ENCODE measurements at regions not wholly inside any gene's neighbourhood (a gene's known extent, or its start where the extent isn't known, plus 50 kb on each side); places are given as distances from the start of the nearest gene placed in this dataset.

DNA sequence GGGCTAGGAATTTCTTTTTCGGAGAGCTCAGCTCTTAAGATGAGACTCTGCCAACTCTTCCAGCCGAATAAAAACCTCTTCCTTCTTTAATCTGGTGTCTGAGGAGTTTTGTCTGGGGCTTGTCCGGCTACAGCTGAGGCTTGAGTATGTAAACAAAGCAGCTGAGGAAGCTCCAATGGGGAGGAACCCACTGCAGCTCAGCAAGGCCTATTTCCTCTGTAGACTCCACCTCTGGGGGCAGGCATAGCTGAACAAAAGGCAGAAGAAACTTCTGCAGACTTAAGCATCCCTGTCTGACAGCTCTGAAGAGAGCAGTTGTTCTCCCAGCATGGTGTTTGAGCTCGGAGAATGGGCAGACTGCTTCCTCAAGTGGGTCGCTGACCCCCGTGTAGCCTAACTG, 838.7 kb downstream of the CCDC85A start:
- TF ChIP-seq, protein P1, sequence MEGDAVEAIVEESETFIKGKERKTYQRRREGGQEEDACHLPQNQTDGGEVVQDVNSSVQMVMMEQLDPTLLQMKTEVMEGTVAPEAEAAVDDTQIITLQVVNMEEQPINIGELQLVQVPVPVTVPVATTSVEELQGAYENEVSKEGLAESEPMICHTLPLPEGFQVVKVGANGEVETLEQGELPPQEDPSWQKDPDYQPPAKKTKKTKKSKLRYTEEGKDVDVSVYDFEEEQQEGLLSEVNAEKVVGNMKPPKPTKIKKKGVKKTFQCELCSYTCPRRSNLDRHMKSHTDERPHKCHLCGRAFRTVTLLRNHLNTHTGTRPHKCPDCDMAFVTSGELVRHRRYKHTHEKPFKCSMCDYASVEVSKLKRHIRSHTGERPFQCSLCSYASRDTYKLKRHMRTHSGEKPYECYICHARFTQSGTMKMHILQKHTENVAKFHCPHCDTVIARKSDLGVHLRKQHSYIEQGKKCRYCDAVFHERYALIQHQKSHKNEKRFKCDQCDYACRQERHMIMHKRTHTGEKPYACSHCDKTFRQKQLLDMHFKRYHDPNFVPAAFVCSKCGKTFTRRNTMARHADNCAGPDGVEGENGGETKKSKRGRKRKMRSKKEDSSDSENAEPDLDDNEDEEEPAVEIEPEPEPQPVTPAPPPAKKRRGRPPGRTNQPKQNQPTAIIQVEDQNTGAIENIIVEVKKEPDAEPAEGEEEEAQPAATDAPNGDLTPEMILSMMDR (IDR thresholded peaks at IDR 0.05): no peak
- TF ChIP-seq POLR2A (IDR thresholded peaks at IDR 0.05) (no peak), POLR2AphosphoS5 (IDR thresholded peaks at IDR 0.05) (no peak)
